Effector memory CD8-positive, alpha-beta T cell (primary cell): ENCODE measurements at regions not wholly inside any gene's neighbourhood (a gene's known extent, or its start where the extent isn't known, plus 50 kb on each side); places are given as distances from the start of the nearest gene placed in this dataset.
"Not testable (repeated sequence)": the region's sequence is repeated elsewhere in the genome, so short reads cannot be mapped to it uniquely, and the experiment has no call there.

Experiments
- ATAC-seq: fragments of 150-1000 bp; cut with Tn5 transposase; replicated peaks from 2 replicates; pipeline ENCODE4 v1.10.0; 2021; ENCODE audit warnings: mild to moderate bottlenecking, moderate library complexity
- DNase-seq, 3 experiments: peaks; one replicate each; pipeline ENCODE4 v3.0.0; 2021
- H3K27ac Mint-ChIP-seq, 2 donors: one replicate each; pipeline ENCODE4 v1.8.0; 2022; ENCODE audit warnings: mild to moderate bottlenecking in 2 of 2, mixed read lengths in 2 of 2, moderate library complexity in 2 of 2
- H3K27me3 Mint-ChIP-seq, 2 donors: one replicate each; pipeline ENCODE4 v1.8.0; 2022; ENCODE audit warnings: mixed read lengths in 2 of 2
- H3K36me3 Mint-ChIP-seq: one replicate; pipeline ENCODE4 v1.8.0; 2022; ENCODE audit warnings: mild to moderate bottlenecking, moderate library complexity, mixed read lengths; ENCODE audit not compliant: insufficient read depth
- H3K4me1 Mint-ChIP-seq, 2 donors: one replicate each; pipeline ENCODE4 v1.8.0; 2022; ENCODE audit warnings: low read depth in 2 of 2, mixed read lengths in 2 of 2
- H3K4me3 Mint-ChIP-seq, 2 donors: one replicate each; pipeline ENCODE4 v1.8.0; 2022; ENCODE audit warnings: mild to moderate bottlenecking in 2 of 2, mixed read lengths in 2 of 2, moderate library complexity in 2 of 2
- H3K9me3 Mint-ChIP-seq, 2 donors: one replicate each; pipeline ENCODE4 v1.8.0; 2022; ENCODE audit warnings: mixed read lengths in 2 of 2

- ATAC-seq = no peak
- H3K4me1 Mint-ChIP-seq = no peaks in the 10 kb centered on the region
Observed at GRCh38 chr9:22913026-22913425, 466.4 kb downstream of the DMRTA1 start.

GRCh38 chr9:22913518-22913917 lies 466.9 kb downstream of the DMRTA1 start:
- Mint-ChIP-seq H3K27me3 (no peaks in the 10 kb centered on the region), H3K4me3 (no peak overlapping the region), H3K4me1 (no peaks in the 10 kb centered on the region), H3K36me3 (no peaks in the 10 kb centered on the region), H3K27ac (no peak overlapping the region), H3K9me3 (peaks cover 10 to 21% of the 10 kb centered on the region in 2 donors)
- ATAC-seq (no peak), DNase-seq (no peak)

More at GRCh38 chr9:22913026-22913425, 466.4 kb downstream of the DMRTA1 start:
- Mint-ChIP-seq H3K4me3 (no peak overlapping the region), H3K36me3 (no peaks in the 10 kb centered on the region), H3K9me3 (peaks cover 10 to 17% of the 10 kb centered on the region in 2 donors), H3K27me3 (no peaks in the 10 kb centered on the region), H3K27ac (no peak overlapping the region)
- no peak for DNase-seq

DNA sequence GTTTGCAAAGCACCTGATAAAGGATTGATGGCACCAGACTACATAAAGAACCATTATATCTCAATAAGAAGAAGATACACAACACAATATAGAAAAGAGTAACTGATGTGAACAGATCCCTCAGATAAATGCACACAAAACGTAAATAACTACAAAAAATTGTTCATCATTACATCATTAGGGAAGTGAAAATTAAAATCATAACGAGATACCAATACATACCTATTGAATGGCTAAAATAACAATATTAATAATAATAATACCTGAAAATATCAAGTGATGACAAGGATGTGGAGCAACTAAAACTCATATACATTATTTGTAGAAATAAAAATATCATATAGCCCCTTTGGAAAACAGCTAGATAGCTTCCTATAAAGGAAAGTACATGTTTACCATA lies 469.5 kb downstream of the DMRTA1 start:
- ATAC-seq = no peak
- peaks cover 3% of the 10 kb centered on the region for H3K36me3 Mint-ChIP-seq
- DNase-seq = no peak
- H3K9me3 Mint-ChIP-seq = peaks cover 4 to 17% of the 10 kb centered on the region in 2 donors
- H3K4me1 Mint-ChIP-seq = no peaks in the 10 kb centered on the region
- H3K27ac Mint-ChIP-seq = no peak overlapping the region
- H3K4me3 Mint-ChIP-seq = no peak overlapping the region
- no peaks in the 10 kb centered on the region for H3K27me3 Mint-ChIP-seq

- H3K4me3 Mint-ChIP-seq = no peak overlapping the region
- no peaks in the 10 kb centered on the region for H3K4me1 Mint-ChIP-seq
- no peaks in the 10 kb centered on the region for H3K27me3 Mint-ChIP-seq
- no peak overlapping the region for H3K27ac Mint-ChIP-seq
- DNase-seq (no peak), ATAC-seq (no peak)
- peaks cover 4 to 8% of the 10 kb centered on the region in 2 donors for H3K9me3 Mint-ChIP-seq
- peaks cover 3% of the 10 kb centered on the region for H3K36me3 Mint-ChIP-seq
Observed at GRCh38 chr9:22919423-22919822, 472.8 kb downstream of the DMRTA1 start.

- ATAC-seq = no peak
- H3K4me1 Mint-ChIP-seq = no peaks in the 10 kb centered on the region
- peaks cover 4 to 8% of the 10 kb centered on the region in 2 donors for H3K9me3 Mint-ChIP-seq
Observed at GRCh38 chr9:22921742-22922141, 475.1 kb downstream of the DMRTA1 start.

DNA sequence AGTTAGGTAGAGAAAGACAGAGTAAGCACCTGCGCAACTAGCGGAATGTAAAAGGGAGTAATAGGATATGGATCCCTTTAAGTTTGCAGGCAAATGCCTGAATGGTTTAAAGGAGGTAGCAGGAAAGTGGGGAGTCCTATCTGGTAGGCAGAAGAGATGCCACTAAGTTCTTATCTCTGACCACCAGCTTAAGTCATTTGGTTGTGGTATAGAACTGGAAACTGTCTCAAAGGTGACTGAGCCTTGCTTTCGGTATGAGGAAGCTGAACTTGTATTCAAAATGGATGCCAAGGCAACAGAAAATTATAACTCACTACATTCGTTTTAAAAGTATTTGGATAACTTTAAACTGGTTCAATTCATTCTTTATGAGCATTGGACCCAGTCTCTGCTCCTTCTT lies 475.6 kb downstream of the DMRTA1 start:
- Mint-ChIP-seq H3K4me1 (no peaks in the 10 kb centered on the region), H3K27ac (no peak overlapping the region)
- ATAC-seq = no peak

More at GRCh38 chr9:22921742-22922141, 475.1 kb downstream of the DMRTA1 start:
- Mint-ChIP-seq H3K4me3 (no peak overlapping the region), H3K36me3 (peaks cover 3% of the 10 kb centered on the region), H3K27me3 (no peaks in the 10 kb centered on the region), H3K27ac (no peak overlapping the region)
- no peak for DNase-seq

GRCh38 chr9:22954550-22954949 lies 507.9 kb downstream of the DMRTA1 start:
- Mint-ChIP-seq H3K4me3 (no peak overlapping the region), H3K36me3 (no peaks in the 10 kb centered on the region), H3K4me1 (no peaks in the 10 kb centered on the region), H3K27me3 (no peaks in the 10 kb centered on the region), H3K9me3 (peaks cover 8 to 19% of the 10 kb centered on the region in 2 donors), H3K27ac (no peak overlapping the region)
- DNase-seq (no peak), ATAC-seq (no peak)

More for the DNA sequence above, 475.6 kb downstream of the DMRTA1 start:
- peaks cover 4 to 8% of the 10 kb centered on the region in 2 donors for H3K9me3 Mint-ChIP-seq
- H3K27me3 Mint-ChIP-seq = no peaks in the 10 kb centered on the region
- peaks cover 3% of the 10 kb centered on the region for H3K36me3 Mint-ChIP-seq
- no peak overlapping the region for H3K4me3 Mint-ChIP-seq
- no peak for DNase-seq

DNA sequence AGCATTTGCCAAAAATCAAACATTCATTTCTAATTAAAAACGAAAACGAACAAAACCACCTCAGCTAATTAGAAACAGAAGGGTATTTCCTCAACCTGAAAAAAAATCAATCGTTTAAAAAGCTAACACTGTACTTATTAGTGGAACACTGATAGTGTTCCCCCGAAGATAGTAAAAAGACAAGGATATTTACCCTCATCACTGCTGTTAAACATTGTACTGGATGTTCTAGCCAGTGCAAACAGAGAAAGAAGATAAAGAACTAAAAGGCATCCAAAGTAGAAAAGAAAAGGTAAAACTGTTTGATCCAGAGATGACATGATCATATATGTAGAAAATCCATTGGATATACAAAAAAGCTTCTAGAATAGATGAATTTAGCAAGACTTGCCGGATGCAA lies 508.3 kb downstream of the DMRTA1 start:
- no peaks in the 10 kb centered on the region for H3K27me3 Mint-ChIP-seq
- no peak for DNase-seq
- H3K36me3 Mint-ChIP-seq = no peaks in the 10 kb centered on the region
- no peak overlapping the region for H3K27ac Mint-ChIP-seq
- H3K4me1 Mint-ChIP-seq = no peaks in the 10 kb centered on the region
- peaks cover 8 to 18% of the 10 kb centered on the region in 2 donors for H3K9me3 Mint-ChIP-seq
- no peak for ATAC-seq
- H3K4me3 Mint-ChIP-seq = no peak overlapping the region

DNA sequence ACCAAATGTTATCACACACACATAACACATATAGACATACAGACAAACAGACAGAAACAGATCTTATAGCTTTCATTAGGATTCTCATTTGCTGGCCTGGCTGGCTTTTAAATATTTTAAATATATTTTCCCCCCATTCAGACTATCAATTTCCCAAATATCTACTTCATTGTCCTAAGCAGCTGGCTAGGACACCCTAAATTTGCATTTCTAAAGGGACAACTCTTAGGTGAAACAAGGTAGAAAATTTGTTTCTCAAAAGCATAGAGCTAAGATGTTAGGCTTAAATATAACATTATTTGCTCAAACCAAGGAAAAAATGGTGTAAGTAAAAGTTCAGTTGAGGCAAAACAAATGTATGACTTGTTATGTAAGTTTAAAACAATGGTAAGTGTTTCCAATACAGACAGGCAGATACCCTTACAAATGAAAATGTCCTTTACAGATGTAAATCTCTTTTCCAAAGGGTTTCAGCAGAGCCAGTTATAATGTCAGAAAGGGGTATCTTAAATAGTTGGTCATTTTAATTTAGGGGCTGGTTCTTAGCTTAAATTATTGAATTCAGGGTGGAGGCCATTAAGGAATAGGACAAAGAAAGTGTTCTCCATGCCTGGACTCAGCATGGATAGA lies 522.8 kb downstream of the DMRTA1 start:
- Mint-ChIP-seq H3K27ac (no peak overlapping the region), H3K27me3 (no peaks in the 10 kb centered on the region), H3K4me3 (no peak overlapping the region), H3K4me1 (no peaks in the 10 kb centered on the region), H3K36me3 (no peaks in the 10 kb centered on the region), H3K9me3 (peaks cover 0 to 6% of the 10 kb centered on the region in 2 donors)
- ATAC-seq = no peak
- DNase-seq = no peak

DNA sequence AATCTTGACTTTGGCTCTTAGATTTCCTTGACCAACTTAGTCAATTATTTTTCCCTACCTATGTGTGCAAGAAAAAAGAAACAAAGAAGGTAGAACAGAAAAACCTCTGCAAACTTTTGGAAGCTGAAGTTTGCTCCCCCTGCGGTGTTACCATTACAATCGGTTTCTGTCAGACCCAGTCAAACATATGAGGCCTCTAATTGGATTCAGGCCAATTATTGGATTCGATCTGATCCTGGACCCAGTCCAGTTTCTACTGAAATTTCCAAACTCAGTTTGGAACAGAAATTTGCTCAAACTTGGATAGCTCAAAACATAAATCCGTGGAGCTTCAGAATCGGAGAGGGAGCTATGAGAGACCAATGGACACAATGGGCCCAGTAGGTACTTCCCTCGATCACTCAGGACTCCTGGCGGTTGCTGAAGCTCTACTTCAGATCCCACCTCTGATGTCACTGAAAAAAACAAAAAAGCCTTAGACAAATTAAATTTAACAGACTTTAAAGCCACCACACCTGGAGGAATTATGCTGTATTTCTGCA lies 523.9 kb downstream of the DMRTA1 start:
- H3K27me3 Mint-ChIP-seq = no peaks in the 10 kb centered on the region
- ATAC-seq = no peak
- H3K27ac Mint-ChIP-seq = no peak overlapping the region
- no peaks in the 10 kb centered on the region for H3K4me1 Mint-ChIP-seq
- no peak overlapping the region for H3K4me3 Mint-ChIP-seq
- DNase-seq = no peak
- H3K9me3 Mint-ChIP-seq = peaks cover 0 to 7% of the 10 kb centered on the region in 2 donors
- no peaks in the 10 kb centered on the region for H3K36me3 Mint-ChIP-seq

GRCh38 chr9:22975951-22976350 lies 529.3 kb downstream of the DMRTA1 start:
- H3K36me3 Mint-ChIP-seq = no peaks in the 10 kb centered on the region
- H3K27me3 Mint-ChIP-seq = no peaks in the 10 kb centered on the region
- no peak for DNase-seq

GRCh38 chr9:22976454-22976853 lies 529.8 kb downstream of the DMRTA1 start:
- DNase-seq (no peak), ATAC-seq (no peak)
- no peak overlapping the region for H3K27ac Mint-ChIP-seq
- no peaks in the 10 kb centered on the region for H3K36me3 Mint-ChIP-seq
- H3K4me1 Mint-ChIP-seq = no peaks in the 10 kb centered on the region
- H3K27me3 Mint-ChIP-seq = no peaks in the 10 kb centered on the region
- no peak overlapping the region for H3K4me3 Mint-ChIP-seq
- peaks cover 0 to 6% of the 10 kb centered on the region in 2 donors for H3K9me3 Mint-ChIP-seq

More at GRCh38 chr9:22975951-22976350, 529.3 kb downstream of the DMRTA1 start:
- H3K4me1 Mint-ChIP-seq = no peaks in the 10 kb centered on the region
- no peak overlapping the region for H3K4me3 Mint-ChIP-seq
- peaks cover 0 to 6% of the 10 kb centered on the region in 2 donors for H3K9me3 Mint-ChIP-seq
- no peak for ATAC-seq
- H3K27ac Mint-ChIP-seq = no peak overlapping the region

GRCh38 chr9:22980429-22980828 lies 533.8 kb downstream of the DMRTA1 start:
- not testable (repeated sequence) for H3K36me3 Mint-ChIP-seq, H3K4me3 Mint-ChIP-seq, H3K4me1 Mint-ChIP-seq, ATAC-seq, H3K27ac Mint-ChIP-seq, DNase-seq, H3K27me3 Mint-ChIP-seq, H3K9me3 Mint-ChIP-seq

GRCh38 chr9:22986556-22986955 lies 539.9 kb downstream of the DMRTA1 start:
- Mint-ChIP-seq H3K36me3 (no peaks in the 10 kb centered on the region), H3K27me3 (no peaks in the 10 kb centered on the region), H3K4me1 (no peaks in the 10 kb centered on the region), H3K4me3 (no peak overlapping the region), H3K27ac (no peak overlapping the region), H3K9me3 (peaks cover 6 to 24% of the 10 kb centered on the region in 2 donors)
- no peak for ATAC-seq
- DNase-seq = no peak
